ENCODE measurements at regions not wholly inside any gene's neighbourhood (a gene's known extent, or its start where the extent isn't known, plus 50 kb on each side); places are given as distances from the start of the nearest gene placed in this dataset.

GRCh38 chr5:102628441-102629175 is 126.5 kb upstream of the PAM start:
- TF ChIP-seq CTCF (IDR thresholded peaks at IDR 0.05; ENCODE audit: extremely low read depth in 1 of 2, insufficient read depth in 1 of 2, low read depth in 1 of 2, low read length in 2 of 2) (no peak), POLR2A (IDR thresholded peaks at IDR 0.05; ENCODE audit: low read depth, low read length) (no peak)
